GM18507 (cell line): ENCODE measurements at regions not wholly inside any gene's neighbourhood (a gene's known extent, or its start where the extent isn't known, plus 50 kb on each side); places are given as distances from the start of the nearest gene placed in this dataset.

Source experiments
- DNase-seq: peaks from one replicate; pipeline ENCODE4 v3.0.0; 2011; ENCODE audit warnings: low read depth; ENCODE audit not compliant: insufficient read length; ENCODE audit errors: extremely low spot score
- FAIRE-seq: peaks from 2 replicates; lab custom pipeline; 2011; peaks lifted over from hg19 to GRCh38; lab: Jason Lieb, UNC

- FAIRE-seq (no peak), DNase-seq (no peak)
Measured at GRCh38 chr18:29137773-29138495, 961.0 kb upstream of the CDH2 start.

GRCh38 chr18:29123706-29124530 lies 947.0 kb upstream of the CDH2 start:
- no peak for FAIRE-seq

GRCh38 chr18:29104671-29105070 lies 927.7 kb upstream of the CDH2 start:
- DNase-seq (no peak), FAIRE-seq (no peak)

More at GRCh38 chr18:29123706-29124530, 947.0 kb upstream of the CDH2 start:
- DNase-seq, result no peak

GRCh38 chr18:29104227-29104626 lies 927.3 kb upstream of the CDH2 start:
- FAIRE-seq, result no peak
- no peak for DNase-seq

GRCh38 chr18:29096079-29096770 lies 919.3 kb upstream of the CDH2 start:
- FAIRE-seq, result no peak

GRCh38 chr18:29087616-29088246 lies 910.8 kb upstream of the CDH2 start:
- FAIRE-seq (no peak), DNase-seq (no peak)

More at GRCh38 chr18:29096079-29096770, 919.3 kb upstream of the CDH2 start:
- DNase-seq, result no peak

- DNase-seq (no peak), FAIRE-seq (no peak)
Measured at GRCh38 chr18:29084120-29084519, 907.2 kb upstream of the CDH2 start.

- FAIRE-seq (no peak), DNase-seq (no peak)
Measured at GRCh38 chr18:29083545-29083944, 906.6 kb upstream of the CDH2 start.

GRCh38 chr18:29080946-29081345 lies 904.0 kb upstream of the CDH2 start:
- FAIRE-seq (no peak), DNase-seq (no peak)

GRCh38 chr18:29078273-29078672 lies 901.3 kb upstream of the CDH2 start:
- DNase-seq, result no peak
- FAIRE-seq, result no peak

GRCh38 chr18:29077344-29077743 lies 900.4 kb upstream of the CDH2 start:
- FAIRE-seq (no peak), DNase-seq (no peak)

GRCh38 chr18:29076645-29077044 lies 899.7 kb upstream of the CDH2 start:
- FAIRE-seq, result no peak
- DNase-seq, result no peak

- FAIRE-seq (no peak), DNase-seq (no peak)
Measured at GRCh38 chr18:29074147-29074546, 897.2 kb upstream of the CDH2 start.

- DNase-seq, result no peak
- no peak for FAIRE-seq
Measured at GRCh38 chr18:29071869-29072268, 894.9 kb upstream of the CDH2 start.

- DNase-seq (no peak), FAIRE-seq (no peak)
Measured at GRCh38 chr18:29063346-29063745, 886.4 kb upstream of the CDH2 start.

GRCh38 chr18:29062921-29063320 lies 886.0 kb upstream of the CDH2 start:
- DNase-seq, result no peak
- FAIRE-seq, result no peak

- DNase-seq (no peak), FAIRE-seq (no peak)
Measured at GRCh38 chr18:29060349-29060748, 883.4 kb upstream of the CDH2 start.

GRCh38 chr18:29057703-29058102 lies 880.8 kb upstream of the CDH2 start:
- FAIRE-seq (no peak), DNase-seq (no peak)

- no peak for FAIRE-seq
Measured at GRCh38 chr18:29056800-29057199, 879.9 kb upstream of the CDH2 start.

GRCh38 chr18:29041976-29042375 lies 865.0 kb upstream of the CDH2 start:
- no peak for DNase-seq
- no peak for FAIRE-seq

More at GRCh38 chr18:29056800-29057199, 879.9 kb upstream of the CDH2 start:
- no peak for DNase-seq
